Endothelial cell of umbilical vein (primary cell): ENCODE measurements at regions not wholly inside any gene's neighbourhood (a gene's known extent, or its start where the extent isn't known, plus 50 kb on each side); places are given as distances from the start of the nearest gene placed in this dataset.

ENCODE experiments used
- BruUV-seq: library from RNA; stranded (reverse); fragments of 400-500 nt; replicated peaks from 2 replicates; lab custom pipeline; 2021; lab: Mats Ljungman, UMichigan
- CTCF ChIA-PET: fragments of 300-600, 350-600 bp; sonication (Branson Sonifier 250); formaldehyde crosslinking; loops from one replicate; lab custom pipeline; 2021; ENCODE audit warnings: antibody characterized with exemption, inconsistent platforms; lab: Charles Lee
- POLR2A ChIA-PET: fragments of 300-600, 350-600 bp; sonication (Branson Sonifier 250); formaldehyde crosslinking; loops from one replicate; lab custom pipeline; 2021; ENCODE audit warnings: antibody characterized with exemption, inconsistent platforms; lab: Charles Lee
- DNase-seq: peaks from one replicate; pipeline ENCODE4 v3.0.0-alpha.2; 2011; ENCODE audit warnings: low read depth, low spot score
- FAIRE-seq: peaks from 2 replicates; lab custom pipeline; 2011; peaks lifted over from hg19 to GRCh38; lab: Jason Lieb, UNC
- H2AFZ ChIP-seq: 2 replicates; pipeline ENCODE4 v1.6.0; 2012; ENCODE audit warnings: low read depth, low read length, control low read depth, inconsistent platforms
- H3K27ac ChIP-seq: 2 replicates; pipeline ENCODE4 v1.5.1; 2011; ENCODE audit warnings: low read depth, mild to moderate bottlenecking, control low read depth, low read length, moderate library complexity; ENCODE audit not compliant: insufficient read depth
- H3K27me3 ChIP-seq, 2 experiments: 2 replicates each; pipeline versions ENCODE4 v1.6.0 to v1.6.1; 2011; ENCODE audit warnings: low read length in 2 of 2, mixed read lengths in 1 of 2; ENCODE audit not compliant: control insufficient read depth in 2 of 2, insufficient read depth in 2 of 2
- H3K36me3 ChIP-seq, 2 experiments: 2 replicates in 1 of 2; 3 replicates in 1 of 2; pipeline ENCODE4 v1.5.1; 2011; ENCODE audit warnings: low read length in 2 of 2, mild to moderate bottlenecking in 1 of 2, moderate library complexity in 1 of 2; ENCODE audit not compliant: control insufficient read depth in 2 of 2, insufficient read depth in 2 of 2; ENCODE audit errors: extremely low read depth in 1 of 2
- H3K4me1 ChIP-seq: 3 replicates; pipeline ENCODE4 v1.5.1; 2011; ENCODE audit warnings: mild to moderate bottlenecking, low read length; ENCODE audit not compliant: control insufficient read depth, insufficient read depth; ENCODE audit errors: extremely low read depth
- H3K4me2 ChIP-seq: 2 replicates; pipeline ENCODE4 v1.6.1; 2011; ENCODE audit warnings: low read length, control low read depth, mixed read lengths; ENCODE audit not compliant: insufficient read depth
- H3K4me3 ChIP-seq, 3 experiments: fragments of 200-600 bp in 1 of 3; sonication (generic), shearing (Covaris generic) in 1 of 3; replicated peaks in 1 of 3; 2 replicates each; pipeline ENCODE4 v1.5.1; 2011 to 2016; ENCODE audit warnings: control low read depth in 3 of 3, low read length in 3 of 3, mild to moderate bottlenecking in 2 of 3, inconsistent platforms in 1 of 3, low read depth in 1 of 3, moderate library complexity in 1 of 3; ENCODE audit not compliant: insufficient read depth in 1 of 3
- H3K79me2 ChIP-seq: 2 replicates; pipeline ENCODE4 v1.6.0; 2012; ENCODE audit warnings: low read length, inconsistent platforms; ENCODE audit not compliant: control insufficient read depth, insufficient read depth
- H3K9ac ChIP-seq: replicated peaks from 2 replicates; pipeline ENCODE3; 2011; ENCODE audit warnings: low read length, control low read depth; ENCODE audit not compliant: insufficient read depth; ENCODE audit errors: extremely low read depth
- H3K9me1 ChIP-seq: replicated peaks from 3 replicates; pipeline ENCODE4 v1.6.0; 2011; ENCODE audit warnings: mild to moderate bottlenecking, low read length; ENCODE audit not compliant: control insufficient read depth, insufficient read depth; ENCODE audit errors: extremely low read depth
- H3K9me3 ChIP-seq: replicated peaks from 2 replicates; pipeline ENCODE4 v1.5.1; 2012; ENCODE audit warnings: low read length, inconsistent platforms; ENCODE audit not compliant: control insufficient read depth, insufficient read depth
- H4K20me1 ChIP-seq: replicated peaks from 2 replicates; pipeline ENCODE3; 2011; ENCODE audit warnings: mild to moderate bottlenecking, low read length; ENCODE audit not compliant: control insufficient read depth, insufficient read depth; ENCODE audit errors: extremely low read depth
- CTCF ChIP-seq, 2 donors: IDR thresholded peaks; 1 replicate in 1 of 2; 2 replicates in 1 of 2; pipeline ENCODE4 v1.5.1; 2011; ENCODE audit warnings: low read length in 2 of 2, mild to moderate bottlenecking in 2 of 2, moderate library complexity in 2 of 2, control low read depth in 1 of 2, inconsistent platforms in 1 of 2, low read depth in 1 of 2; ENCODE audit not compliant: insufficient read depth in 1 of 2; ENCODE audit errors: extremely low read depth in 1 of 2
- EZH2 ChIP-seq: IDR thresholded peaks from 2 replicates; pipeline ENCODE4 v1.6.1; 2012; ENCODE audit warnings: borderline replicate concordance, low read depth, mild to moderate bottlenecking, moderate library complexity, low read length, inconsistent platforms; ENCODE audit not compliant: severe bottlenecking
- FOS ChIP-seq: IDR thresholded peaks from 2 replicates; pipeline ENCODE4 v1.6.1; 2011; ENCODE audit warnings: mild to moderate bottlenecking, low read length, moderate library complexity, borderline replicate concordance; ENCODE audit not compliant: insufficient read depth
- GATA2 ChIP-seq: IDR thresholded peaks from 2 replicates; pipeline ENCODE4 v1.7.0; 2011; ENCODE audit warnings: low read depth, mild to moderate bottlenecking, moderate library complexity, mixed read lengths, low read length; ENCODE audit not compliant: insufficient read length, insufficient read depth
- JUN ChIP-seq: IDR thresholded peaks from 2 replicates; pipeline ENCODE4 v1.6.1; 2011; ENCODE audit warnings: borderline replicate concordance, low read depth; ENCODE audit not compliant: insufficient read length, insufficient read depth
- MYC ChIP-seq: IDR thresholded peaks from one replicate; pipeline ENCODE4 v1.6.1; 2011; ENCODE audit warnings: mild to moderate bottlenecking, low read depth, low read length
- dilution Hi-C: fragments of 300-500 bp; cut with MboI; formaldehyde crosslinking; loops from one replicate; pipeline ENCODE4 v1.15.0; 2019; ENCODE audit warnings: low sequenced_read_pairs; ENCODE audit not compliant: extremely low pct_ligation_motif_present
- intact Hi-C: fragments of 100-400 bp; cut with micrococcal nuclease; formaldehyde crosslinking; loops from one replicate; pipeline ENCODE4 v1.10.0; 2022

DNA sequence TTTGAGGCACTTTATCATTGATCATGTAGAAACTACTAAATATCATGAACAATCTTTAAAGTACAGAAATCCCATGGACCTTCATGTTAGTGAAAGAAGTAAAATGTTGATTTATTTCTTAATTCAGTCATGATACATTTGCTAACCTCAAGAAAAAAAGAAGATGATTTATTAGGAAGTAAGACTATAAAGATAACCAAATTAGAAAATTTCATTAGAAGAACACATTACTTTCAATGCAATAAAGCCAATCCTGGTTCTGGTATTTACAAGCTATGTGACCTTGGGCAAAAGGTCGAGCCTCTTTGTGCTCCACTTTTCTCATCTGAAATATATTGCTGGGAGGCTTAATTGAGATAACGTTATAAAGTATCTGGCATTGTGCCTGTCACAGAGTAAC lies 365.0 kb downstream of the KIF20B start:
- H3K4me3 ChIP-seq, result no peak overlapping the region
- DNase-seq, result no peak
- H3K27ac ChIP-seq, result no peak overlapping the region
- H3K36me3 ChIP-seq, result no peaks in the 10 kb centered on the region
- no peak overlapping the region for H2AFZ ChIP-seq
- dilution Hi-C loops, result no loop called here
- no peaks in the 10 kb centered on the region for H4K20me1 ChIP-seq
- no TSS peak for BruUV-seq
- no peak overlapping the region for H3K9ac ChIP-seq
- H3K27me3 ChIP-seq, result no peaks in the 10 kb centered on the region
- POLR2A ChIA-PET, result no interaction called here
- FAIRE-seq, result no peak
- TF ChIP-seq CTCF (IDR thresholded peaks at IDR 0.05; ENCODE audit: extremely low read depth in 1 of 2, insufficient read depth in 1 of 2, low read depth in 1 of 2, low read length in 2 of 2) (no peak), FOS (no peak), EZH2 (no peak), MYC (no peak), JUN (no peak), GATA2 (no peak)
- intact Hi-C loops, result no loop called here
- no peaks in the 10 kb centered on the region for H3K79me2 ChIP-seq
- H3K4me2 ChIP-seq, result no peak overlapping the region
- no peaks in the 10 kb centered on the region for H3K4me1 ChIP-seq
- no peaks in the 10 kb centered on the region for H3K9me3 ChIP-seq
- H3K9me1 ChIP-seq, result no peaks in the 10 kb centered on the region
- CTCF ChIA-PET, result no interaction called here

- no peak overlapping the region for H3K9ac ChIP-seq
- no peak overlapping the region for H3K27ac ChIP-seq
- H3K9me1 ChIP-seq, result peaks cover 2% of the 10 kb centered on the region
- intact Hi-C loops (no loop called here), dilution Hi-C loops (no loop called here)
- no peaks in the 10 kb centered on the region for H3K79me2 ChIP-seq
- no peak for DNase-seq
- ChIA-PET CTCF (interaction anchor here (0.7 kb wide), 1 partner anchor 120 kb away, joined by 3 read pairs; no protein-coding TSS in a partner anchor), POLR2A (no interaction called here)
- no peak for TF ChIP-seq FOS
- TF ChIP-seq EZH2, result no peak
- H3K4me3 ChIP-seq, result no peak overlapping the region
- H3K36me3 ChIP-seq, result no peaks in the 10 kb centered on the region
- no peaks in the 10 kb centered on the region for H3K4me1 ChIP-seq
- no peaks in the 10 kb centered on the region for H3K9me3 ChIP-seq
- H3K27me3 ChIP-seq, result no peaks in the 10 kb centered on the region
- no peak overlapping the region for H3K4me2 ChIP-seq
- H2AFZ ChIP-seq, result no peak overlapping the region
- H4K20me1 ChIP-seq, result no peaks in the 10 kb centered on the region
- BruUV-seq, result no TSS peak
- no peak for FAIRE-seq
These were observed 374.6 kb downstream of the KIF20B start for GRCh38 chr10:90075995-90076394.
